GM18519 (cell line): ENCODE measurements at regions not wholly inside any gene's neighbourhood (a gene's known extent, or its start where the extent isn't known, plus 50 kb on each side); places are given as distances from the start of the nearest gene placed in this dataset.

ENCODE experiments used
- ATAC-seq: cut with Tn5 transposase; IDR thresholded peaks from one replicate; pipeline ENCODE4 v1.9.1; 2021; ENCODE audit warnings: mild to moderate bottlenecking, moderate library complexity; ENCODE audit not compliant: unreplicated experiment, low FRiP score

- ATAC-seq: peak; percentile 64
Measured at GRCh38 chr4:111631215-111631999, 513.8 kb upstream of the FAM241A start.

- ATAC-seq: no peak
Measured at GRCh38 chr4:111632641-111633151, 512.6 kb upstream of the FAM241A start.

GRCh38 chr4:111633663-111634266 is 511.5 kb upstream of the FAM241A start:
- no peak for ATAC-seq

- ATAC-seq: no peak
Measured at GRCh38 chr4:111635646-111636045, 509.6 kb upstream of the FAM241A start.

GRCh38 chr4:111636961-111637585 is 508.2 kb upstream of the FAM241A start:
- ATAC-seq: no peak

- no peak for ATAC-seq
Measured at GRCh38 chr4:111639120-111639690, 506.0 kb upstream of the FAM241A start.

GRCh38 chr4:111639876-111640275 is 505.4 kb upstream of the FAM241A start:
- ATAC-seq: no peak

- peak; percentile 96 for ATAC-seq
Measured at GRCh38 chr4:111641813-111642579, 503.3 kb upstream of the FAM241A start.

- ATAC-seq: no peak
Measured at GRCh38 chr4:111648056-111648455, 497.2 kb upstream of the FAM241A start.

- peak; percentile 59 for ATAC-seq
Measured at GRCh38 chr4:111649308-111649707, 495.9 kb upstream of the FAM241A start.

GRCh38 chr4:111650146-111650545 is 495.1 kb upstream of the FAM241A start:
- ATAC-seq: no peak

GRCh38 chr4:111650674-111651086 is 494.6 kb upstream of the FAM241A start:
- ATAC-seq: no peak

GRCh38 chr4:111652236-111652635 is 493.0 kb upstream of the FAM241A start:
- no peak for ATAC-seq

- ATAC-seq: no peak
Measured at GRCh38 chr4:111652986-111653385, 492.3 kb upstream of the FAM241A start.

- ATAC-seq: no peak
Measured at GRCh38 chr4:111662496-111662895, 482.8 kb upstream of the FAM241A start.

GRCh38 chr4:111664308-111664945 is 480.8 kb upstream of the FAM241A start:
- ATAC-seq: no peak

GRCh38 chr4:111666826-111667360 is 478.4 kb upstream of the FAM241A start:
- no peak for ATAC-seq

- no peak for ATAC-seq
Measured at GRCh38 chr4:111671756-111672155, 473.5 kb upstream of the FAM241A start.

- ATAC-seq: no peak
Measured at GRCh38 chr4:111675746-111676145, 469.5 kb upstream of the FAM241A start.

- no peak for ATAC-seq
Measured at GRCh38 chr4:111676533-111676932, 468.7 kb upstream of the FAM241A start.
